IMR-90 (cell line): ENCODE measurements at regions not wholly inside any gene's neighbourhood (a gene's known extent, or its start where the extent isn't known, plus 50 kb on each side); places are given as distances from the start of the nearest gene placed in this dataset.

ENCODE experiments used
- FOS ChIP-seq: fragments of 150-350 bp; IDR thresholded peaks from 2 replicates; pipeline ENCODE4 v1.6.1; 2016; ENCODE audit warnings: low read depth, low read length
- POLR2A ChIP-seq: IDR thresholded peaks from 2 replicates; pipeline ENCODE4 v1.6.1; 2012; ENCODE audit warnings: mild to moderate bottlenecking, low read depth, low read length
- RAD21 ChIP-seq: IDR thresholded peaks from 2 replicates; pipeline ENCODE4 v1.6.1; 2012; ENCODE audit warnings: low read length, improper control_type of control experiment
- RCOR1 ChIP-seq: IDR thresholded peaks from 2 replicates; pipeline ENCODE4 v1.6.1; 2012; ENCODE audit warnings: mild to moderate bottlenecking, low read length, improper control_type of control experiment; ENCODE audit not compliant: insufficient replicate concordance
- SMC3 ChIP-seq: fragments of 150-350 bp; IDR thresholded peaks from 2 replicates; pipeline ENCODE4 v1.6.1; 2016; ENCODE audit warnings: low read depth, mild to moderate bottlenecking, antibody characterized with exemption, low read length, moderate library complexity
- USF2 ChIP-seq: fragments of 150-350 bp; IDR thresholded peaks from 2 replicates; pipeline ENCODE4 v1.6.1; 2017; ENCODE audit warnings: mild to moderate bottlenecking, antibody characterized with exemption, low read length, low read depth
- TF ChIP-seq, protein P1 (sequence below): conservative IDR thresholded peaks from 2 replicates; pipeline ENCODE4 v1.5.1; 2012; ENCODE audit warnings: mild to moderate bottlenecking, low read depth, low read length, improper control_type of control experiment

GRCh38 chr11:67820081-67820480 is 145.7 kb upstream of the ALDH3B2 start:
- TF ChIP-seq, protein P1, sequence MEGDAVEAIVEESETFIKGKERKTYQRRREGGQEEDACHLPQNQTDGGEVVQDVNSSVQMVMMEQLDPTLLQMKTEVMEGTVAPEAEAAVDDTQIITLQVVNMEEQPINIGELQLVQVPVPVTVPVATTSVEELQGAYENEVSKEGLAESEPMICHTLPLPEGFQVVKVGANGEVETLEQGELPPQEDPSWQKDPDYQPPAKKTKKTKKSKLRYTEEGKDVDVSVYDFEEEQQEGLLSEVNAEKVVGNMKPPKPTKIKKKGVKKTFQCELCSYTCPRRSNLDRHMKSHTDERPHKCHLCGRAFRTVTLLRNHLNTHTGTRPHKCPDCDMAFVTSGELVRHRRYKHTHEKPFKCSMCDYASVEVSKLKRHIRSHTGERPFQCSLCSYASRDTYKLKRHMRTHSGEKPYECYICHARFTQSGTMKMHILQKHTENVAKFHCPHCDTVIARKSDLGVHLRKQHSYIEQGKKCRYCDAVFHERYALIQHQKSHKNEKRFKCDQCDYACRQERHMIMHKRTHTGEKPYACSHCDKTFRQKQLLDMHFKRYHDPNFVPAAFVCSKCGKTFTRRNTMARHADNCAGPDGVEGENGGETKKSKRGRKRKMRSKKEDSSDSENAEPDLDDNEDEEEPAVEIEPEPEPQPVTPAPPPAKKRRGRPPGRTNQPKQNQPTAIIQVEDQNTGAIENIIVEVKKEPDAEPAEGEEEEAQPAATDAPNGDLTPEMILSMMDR: no peak
- TF ChIP-seq USF2 (no peak), SMC3 (no peak), POLR2A (no peak), RCOR1 (no peak), RAD21 (no peak), FOS (no peak)
